Testis (tissue), 2 donors: ENCODE measurements at regions not wholly inside any gene's neighbourhood (a gene's known extent, or its start where the extent isn't known, plus 50 kb on each side); places are given as distances from the start of the nearest gene placed in this dataset.

Experiments used
- CTCF ChIP-seq, 3 experiments: fragments of 450-650 bp in 2 of 3; fragments of 200-600 bp in 1 of 3; sonication (generic) in 1 of 3; IDR thresholded peaks; one replicate each; pipeline ENCODE4 v1.5.1; 2016 to 2019; ENCODE audit warnings: antibody characterized with exemption in 3 of 3, mild to moderate bottlenecking in 2 of 3, moderate library complexity in 1 of 3
- POLR2A ChIP-seq: fragments of 450-650 bp; IDR thresholded peaks from one replicate; pipeline ENCODE4 v1.6.1; 2017; ENCODE audit warnings: antibody characterized with exemption, mild to moderate bottlenecking, moderate library complexity

- TF ChIP-seq CTCF (IDR thresholded peaks at IDR 0.05) (no peak), POLR2A (no peak)
Measured at GRCh38 chr12:69120354-69120753, 119.0 kb upstream of the CPSF6 start.
